PFSK-1 (cell line): ENCODE measurements at regions not wholly inside any gene's neighbourhood (a gene's known extent, or its start where the extent isn't known, plus 50 kb on each side); places are given as distances from the start of the nearest gene placed in this dataset.

Experiments used
- FOXP2 ChIP-seq: optimal IDR thresholded peaks from 2 replicates; pipeline ENCODE3; 2011; ENCODE audit warnings: borderline replicate concordance, control low read depth, inconsistent platforms; ENCODE audit not compliant: insufficient read depth; ENCODE audit errors: extremely low read length, extremely low read depth
- POLR2AphosphoS5 ChIP-seq: IDR thresholded peaks from 2 replicates; pipeline ENCODE4 v1.6.1; 2012; ENCODE audit warnings: low read depth, mild to moderate bottlenecking, control low read depth, low read length, moderate library complexity
- SIN3A ChIP-seq: IDR thresholded peaks from 2 replicates; pipeline ENCODE4 v1.6.1; 2012; ENCODE audit warnings: mild to moderate bottlenecking, low read length, moderate library complexity, borderline replicate concordance; ENCODE audit not compliant: insufficient read depth
- TAF1 ChIP-seq: IDR thresholded peaks from 2 replicates; pipeline ENCODE4 v1.6.1; 2012; ENCODE audit warnings: low read length, control low read depth, borderline replicate concordance; ENCODE audit not compliant: insufficient read depth
- TF ChIP-seq, protein P1 (sequence below), 2 experiments: IDR thresholded peaks; 2 replicates each; pipeline versions ENCODE4 v1.6.1 to v1.8.0; 2011 to 2012; ENCODE audit warnings: low read depth in 2 of 2, low read length in 2 of 2, control low read depth in 1 of 2, inconsistent platforms in 1 of 2, mild to moderate bottlenecking in 1 of 2, moderate library complexity in 1 of 2; ENCODE audit not compliant: insufficient read depth in 1 of 2

DNA sequence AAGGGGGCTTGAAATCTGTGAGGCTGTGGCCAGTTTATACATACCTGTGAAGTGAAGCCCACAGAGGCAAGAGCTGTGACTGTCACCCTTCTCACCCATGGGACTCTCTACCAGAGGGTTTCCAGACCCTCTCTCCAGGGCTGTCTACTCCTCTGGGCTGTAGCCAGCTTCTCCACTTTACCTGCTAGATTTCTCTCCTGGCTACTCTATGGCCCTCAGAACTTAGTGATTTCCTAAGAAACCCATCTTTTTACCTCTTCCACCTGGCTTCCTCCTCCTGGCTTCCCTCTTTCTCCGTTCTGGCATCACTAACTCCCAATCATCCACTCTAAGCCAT is 78.0 kb downstream of the SEC61B start:
- TF ChIP-seq, protein P1, sequence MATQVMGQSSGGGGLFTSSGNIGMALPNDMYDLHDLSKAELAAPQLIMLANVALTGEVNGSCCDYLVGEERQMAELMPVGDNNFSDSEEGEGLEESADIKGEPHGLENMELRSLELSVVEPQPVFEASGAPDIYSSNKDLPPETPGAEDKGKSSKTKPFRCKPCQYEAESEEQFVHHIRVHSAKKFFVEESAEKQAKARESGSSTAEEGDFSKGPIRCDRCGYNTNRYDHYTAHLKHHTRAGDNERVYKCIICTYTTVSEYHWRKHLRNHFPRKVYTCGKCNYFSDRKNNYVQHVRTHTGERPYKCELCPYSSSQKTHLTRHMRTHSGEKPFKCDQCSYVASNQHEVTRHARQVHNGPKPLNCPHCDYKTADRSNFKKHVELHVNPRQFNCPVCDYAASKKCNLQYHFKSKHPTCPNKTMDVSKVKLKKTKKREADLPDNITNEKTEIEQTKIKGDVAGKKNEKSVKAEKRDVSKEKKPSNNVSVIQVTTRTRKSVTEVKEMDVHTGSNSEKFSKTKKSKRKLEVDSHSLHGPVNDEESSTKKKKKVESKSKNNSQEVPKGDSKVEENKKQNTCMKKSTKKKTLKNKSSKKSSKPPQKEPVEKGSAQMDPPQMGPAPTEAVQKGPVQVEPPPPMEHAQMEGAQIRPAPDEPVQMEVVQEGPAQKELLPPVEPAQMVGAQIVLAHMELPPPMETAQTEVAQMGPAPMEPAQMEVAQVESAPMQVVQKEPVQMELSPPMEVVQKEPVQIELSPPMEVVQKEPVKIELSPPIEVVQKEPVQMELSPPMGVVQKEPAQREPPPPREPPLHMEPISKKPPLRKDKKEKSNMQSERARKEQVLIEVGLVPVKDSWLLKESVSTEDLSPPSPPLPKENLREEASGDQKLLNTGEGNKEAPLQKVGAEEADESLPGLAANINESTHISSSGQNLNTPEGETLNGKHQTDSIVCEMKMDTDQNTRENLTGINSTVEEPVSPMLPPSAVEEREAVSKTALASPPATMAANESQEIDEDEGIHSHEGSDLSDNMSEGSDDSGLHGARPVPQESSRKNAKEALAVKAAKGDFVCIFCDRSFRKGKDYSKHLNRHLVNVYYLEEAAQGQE (IDR thresholded peaks at IDR 0.05; ENCODE audit: insufficient read depth in 1 of 2, low read depth in 2 of 2, low read length in 2 of 2): no peak
- TF ChIP-seq TAF1 (no peak), FOXP2 (no peak), SIN3A (no peak), POLR2AphosphoS5 (no peak)

DNA sequence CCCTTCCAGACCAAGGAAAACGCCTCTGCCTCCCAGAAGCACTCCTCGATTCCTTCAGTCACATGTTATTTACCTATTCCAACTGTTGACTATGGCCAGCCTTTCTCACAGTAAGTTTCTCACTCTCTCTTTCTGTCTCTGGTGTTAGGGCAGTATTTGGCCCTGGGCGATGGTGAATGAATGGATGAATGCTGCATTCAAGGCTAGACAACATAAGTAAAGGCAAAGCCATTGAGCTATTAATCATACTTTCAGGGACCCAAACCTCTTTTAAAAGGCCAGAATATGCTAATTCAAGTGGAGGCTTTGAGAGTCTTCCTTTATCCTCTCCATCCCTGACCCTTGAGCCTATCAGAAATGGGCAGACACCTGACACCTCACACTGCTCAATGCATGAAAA is 78.5 kb downstream of the SEC61B start:
- no peak for TF ChIP-seq FOXP2

DNA sequence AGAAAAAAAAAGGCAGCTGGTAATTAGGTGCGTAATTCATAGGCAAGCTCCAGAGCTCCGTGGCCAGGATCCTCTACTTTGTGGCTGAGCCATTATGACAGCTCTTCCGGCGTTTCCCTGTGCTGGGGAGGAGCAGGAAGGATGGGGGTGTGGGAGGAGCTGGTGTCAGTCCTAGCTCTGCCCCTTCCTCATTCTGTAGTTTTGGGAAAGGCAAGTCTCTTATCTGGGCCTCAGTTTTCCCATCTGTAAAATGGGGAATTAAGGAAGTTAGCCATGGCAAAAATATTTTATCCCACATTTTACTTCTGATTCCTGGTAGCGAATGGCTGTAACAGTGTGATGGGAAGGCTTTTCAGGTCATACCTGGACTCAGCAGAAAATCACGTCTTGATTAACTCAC is 81.1 kb downstream of the SEC61B start:
- TF ChIP-seq, protein P1 (IDR thresholded peaks at IDR 0.05; ENCODE audit: insufficient read depth in 1 of 2, low read depth in 2 of 2, low read length in 2 of 2): no peak
- no peak for TF ChIP-seq TAF1
- TF ChIP-seq FOXP2: no peak
- no peak for TF ChIP-seq SIN3A
- no peak for TF ChIP-seq POLR2AphosphoS5

DNA sequence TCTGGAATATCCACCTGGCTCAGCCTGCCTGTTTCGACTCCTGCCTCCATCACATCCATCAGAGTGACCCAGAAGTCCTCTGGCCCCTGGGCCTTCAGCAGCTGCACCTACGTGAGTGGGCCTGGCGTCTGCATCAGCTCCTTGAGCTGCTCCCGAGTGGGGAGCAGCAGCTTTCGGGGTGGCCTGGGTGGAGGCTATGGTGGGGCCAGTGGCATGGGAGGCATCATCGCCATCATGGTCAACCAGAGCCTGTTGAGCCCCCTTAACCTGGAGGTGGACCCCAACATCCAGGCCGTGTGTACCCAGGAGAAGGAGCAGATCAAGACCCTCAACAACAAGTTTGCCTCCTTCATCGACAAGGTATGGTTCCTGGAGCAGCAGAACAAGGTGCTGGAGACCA is 83.0 kb downstream of the SEC61B start:
- no peak for TF ChIP-seq SIN3A
- TF ChIP-seq TAF1: no peak
- TF ChIP-seq, protein P1 (IDR thresholded peaks at IDR 0.05; ENCODE audit: insufficient read depth in 1 of 2, low read depth in 2 of 2, low read length in 2 of 2): no peak
- no peak for TF ChIP-seq POLR2AphosphoS5
- TF ChIP-seq FOXP2: no peak

DNA sequence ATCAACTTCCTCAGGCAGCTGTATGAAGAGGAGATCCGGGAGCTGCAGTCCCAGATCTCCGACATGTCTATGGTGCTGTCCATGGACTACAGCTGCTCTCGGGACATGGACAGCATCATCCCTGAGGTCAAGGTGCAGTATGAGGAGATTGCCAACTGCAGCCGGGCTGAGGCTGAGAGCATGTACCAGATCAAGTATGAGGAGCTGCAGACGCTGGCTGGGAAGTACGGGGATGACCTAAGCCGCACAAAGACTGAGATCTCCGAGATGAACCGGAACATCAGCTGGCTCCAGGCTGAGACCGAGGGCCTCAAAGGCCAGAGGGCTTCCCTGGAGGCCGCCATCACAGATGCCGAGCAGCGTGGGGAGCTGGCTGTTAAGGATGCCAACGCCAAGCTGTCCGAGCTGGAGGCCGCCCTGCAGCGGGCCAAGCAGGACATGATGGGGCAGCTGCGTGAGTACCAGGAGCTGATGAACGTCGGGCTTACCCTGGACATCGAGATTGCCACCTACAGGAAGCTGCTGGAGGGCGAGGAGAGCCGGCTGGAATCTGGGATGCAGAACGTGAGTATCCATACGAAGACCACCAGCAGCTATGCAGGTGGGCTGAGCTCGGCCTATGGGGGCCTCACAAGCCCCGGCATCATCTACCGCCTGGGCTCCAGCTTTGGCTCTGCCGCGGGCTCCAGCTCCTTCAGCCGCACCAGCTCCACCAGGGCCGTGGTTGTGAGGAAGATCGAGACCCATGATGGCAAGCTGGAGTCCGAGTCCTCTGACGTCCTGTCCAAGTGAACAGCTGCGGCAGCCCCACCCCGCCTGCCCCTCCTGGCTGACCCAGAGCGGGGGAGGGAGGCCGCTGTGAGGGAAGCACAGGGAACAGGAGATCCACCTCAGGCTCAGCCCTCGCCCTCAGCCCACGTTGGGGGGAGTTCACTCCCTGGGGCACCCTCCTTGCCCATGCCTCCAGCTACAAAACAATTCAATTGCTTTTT is 84.0 kb downstream of the SEC61B start:
- TF ChIP-seq POLR2AphosphoS5: no peak
- no peak for TF ChIP-seq TAF1
- no peak for TF ChIP-seq SIN3A
- TF ChIP-seq, protein P1 (IDR thresholded peaks at IDR 0.05; ENCODE audit: insufficient read depth in 1 of 2, low read depth in 2 of 2, low read length in 2 of 2): no peak
- TF ChIP-seq FOXP2: no peak
